GM12873 (cell line): ENCODE measurements at regions not wholly inside any gene's neighbourhood (a gene's known extent, or its start where the extent isn't known, plus 50 kb on each side); places are given as distances from the start of the nearest gene placed in this dataset.

Experiments used
- TF ChIP-seq, protein P1 (sequence below): IDR thresholded peaks from 2 replicates; pipeline ENCODE4 v1.5.1; 2012; ENCODE audit warnings: low read depth, mild to moderate bottlenecking, moderate library complexity, low read length, control low read depth; ENCODE audit not compliant: insufficient read depth; ENCODE audit errors: missing control alignments

DNA sequence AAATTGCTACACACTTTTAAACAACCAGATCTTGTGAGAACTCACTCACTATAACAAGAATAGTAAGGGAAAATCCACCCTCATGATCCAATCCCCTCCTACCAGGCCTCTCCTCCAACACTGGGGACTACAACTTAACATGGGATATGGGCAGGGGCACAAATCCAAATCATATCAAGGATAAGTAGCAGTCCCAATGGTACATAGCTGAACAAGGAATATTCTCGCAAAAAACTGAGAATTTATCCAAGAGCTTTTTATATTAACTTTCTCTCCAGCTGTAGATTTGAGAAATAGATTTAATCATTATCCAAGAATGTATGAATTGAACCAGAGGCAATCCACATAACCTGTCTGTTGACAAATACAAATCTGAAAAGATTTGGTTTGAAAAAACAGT is 185.2 kb downstream of the TMTC3 start:
- TF ChIP-seq, protein P1, sequence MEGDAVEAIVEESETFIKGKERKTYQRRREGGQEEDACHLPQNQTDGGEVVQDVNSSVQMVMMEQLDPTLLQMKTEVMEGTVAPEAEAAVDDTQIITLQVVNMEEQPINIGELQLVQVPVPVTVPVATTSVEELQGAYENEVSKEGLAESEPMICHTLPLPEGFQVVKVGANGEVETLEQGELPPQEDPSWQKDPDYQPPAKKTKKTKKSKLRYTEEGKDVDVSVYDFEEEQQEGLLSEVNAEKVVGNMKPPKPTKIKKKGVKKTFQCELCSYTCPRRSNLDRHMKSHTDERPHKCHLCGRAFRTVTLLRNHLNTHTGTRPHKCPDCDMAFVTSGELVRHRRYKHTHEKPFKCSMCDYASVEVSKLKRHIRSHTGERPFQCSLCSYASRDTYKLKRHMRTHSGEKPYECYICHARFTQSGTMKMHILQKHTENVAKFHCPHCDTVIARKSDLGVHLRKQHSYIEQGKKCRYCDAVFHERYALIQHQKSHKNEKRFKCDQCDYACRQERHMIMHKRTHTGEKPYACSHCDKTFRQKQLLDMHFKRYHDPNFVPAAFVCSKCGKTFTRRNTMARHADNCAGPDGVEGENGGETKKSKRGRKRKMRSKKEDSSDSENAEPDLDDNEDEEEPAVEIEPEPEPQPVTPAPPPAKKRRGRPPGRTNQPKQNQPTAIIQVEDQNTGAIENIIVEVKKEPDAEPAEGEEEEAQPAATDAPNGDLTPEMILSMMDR, result no peak

DNA sequence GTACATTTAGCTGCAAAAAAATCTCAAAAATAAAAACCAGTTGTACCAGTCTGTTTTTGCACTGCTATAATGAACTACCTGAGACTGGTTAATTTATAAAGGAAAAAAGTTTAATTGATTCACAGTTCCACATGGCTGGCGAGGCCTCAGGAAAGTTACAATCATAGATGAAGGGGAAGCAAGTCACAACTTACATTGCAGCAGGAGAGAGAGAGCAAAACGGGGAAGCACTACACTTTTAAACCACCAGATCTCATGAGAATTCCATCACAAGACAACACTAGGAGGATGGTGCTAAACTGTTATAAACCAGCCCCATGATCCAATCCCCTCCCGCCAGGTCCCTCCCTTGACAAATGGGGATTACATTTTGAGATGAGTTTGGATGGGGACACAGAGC is 186.0 kb downstream of the TMTC3 start:
- TF ChIP-seq, protein P1, result no peak

DNA sequence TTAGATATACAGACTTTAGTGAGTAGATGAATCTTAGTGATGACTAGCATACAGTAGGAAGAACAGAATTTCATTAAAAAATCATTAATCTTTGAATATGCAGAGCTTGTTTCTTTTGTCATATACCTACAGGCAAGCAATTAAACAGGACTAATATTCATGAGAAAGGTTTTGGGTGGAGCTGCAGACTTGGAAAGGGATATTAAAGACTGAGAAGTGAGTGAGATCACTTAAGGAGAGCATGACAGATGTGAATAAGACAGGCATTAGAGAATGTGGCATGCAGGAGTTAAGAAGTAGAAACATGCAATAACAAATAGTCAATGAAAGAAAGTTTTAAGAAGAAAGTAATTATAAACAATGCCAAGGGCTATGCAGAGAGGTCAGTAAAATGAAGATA is 187.7 kb downstream of the TMTC3 start:
- TF ChIP-seq, protein P1, result no peak

DNA sequence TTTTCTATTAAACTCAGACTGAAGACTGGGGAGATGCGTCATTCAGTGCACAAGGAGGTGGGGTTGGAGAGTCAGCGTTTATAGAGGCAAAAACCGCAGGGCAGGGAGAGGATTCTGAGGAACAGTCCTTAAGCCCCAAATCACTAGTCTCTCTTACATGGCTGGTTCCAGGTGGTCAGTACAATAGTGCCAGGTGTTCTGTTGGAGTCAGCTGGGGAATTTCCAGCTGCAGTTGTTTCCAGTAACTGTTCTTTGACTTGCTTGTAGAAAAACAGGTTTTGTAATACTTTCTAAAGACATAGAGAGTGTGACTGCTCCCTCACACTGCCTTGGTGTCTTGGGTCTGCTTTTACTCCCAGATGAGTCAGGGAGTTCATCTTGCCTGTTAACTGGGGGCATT is 192.2 kb downstream of the TMTC3 start:
- TF ChIP-seq, protein P1, result no peak

DNA sequence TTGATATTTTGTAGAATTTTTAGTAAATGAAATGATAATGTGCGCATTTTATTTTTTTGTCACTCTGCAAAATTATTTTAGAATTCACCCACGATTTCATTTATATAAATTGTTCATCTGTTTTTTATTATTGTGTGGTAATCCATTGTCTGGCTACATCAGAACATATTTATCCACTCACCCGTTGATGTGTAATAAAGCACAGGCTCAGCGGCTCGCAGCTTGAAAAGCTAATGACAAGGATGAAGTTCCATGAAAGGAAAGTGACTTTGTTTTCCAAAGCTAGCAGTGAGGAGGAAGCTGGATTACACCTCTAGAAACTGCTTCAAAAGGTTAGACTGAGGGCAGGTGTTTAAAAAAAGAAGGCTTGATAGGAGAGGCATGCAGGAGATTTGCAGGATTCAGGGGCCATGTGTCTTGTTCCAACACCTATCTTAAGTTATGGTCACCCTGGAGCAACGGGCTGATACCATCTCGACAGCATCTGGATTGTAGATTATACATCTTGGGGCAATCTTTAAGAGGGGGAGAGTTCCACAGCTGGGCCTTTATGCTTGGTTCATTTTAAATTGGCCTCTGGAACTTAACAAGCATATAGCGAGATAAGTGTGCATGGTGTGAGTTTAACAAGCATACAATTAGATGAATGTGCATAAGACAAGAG is 194.1 kb downstream of the TMTC3 start:
- TF ChIP-seq, protein P1, result no peak

DNA sequence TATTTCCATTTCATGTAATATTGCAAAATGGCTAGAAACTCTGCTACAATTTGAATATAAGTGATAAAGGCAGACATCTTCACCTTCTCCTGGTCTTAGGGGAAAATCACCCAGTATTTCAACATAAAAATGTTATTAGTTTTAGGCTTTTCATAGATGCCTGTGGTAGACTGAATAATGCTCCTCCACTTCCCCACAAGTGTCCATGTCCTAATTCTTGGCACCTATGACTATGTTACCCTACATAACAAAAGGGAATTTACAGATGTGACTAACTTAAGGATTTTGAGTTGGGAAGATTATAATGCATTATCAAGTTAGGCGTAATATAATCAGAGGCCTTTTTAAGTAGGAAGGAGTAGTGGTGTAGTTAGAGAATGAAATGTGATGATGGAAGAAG is 196.4 kb downstream of the TMTC3 start:
- TF ChIP-seq, protein P1, result no peak

DNA sequence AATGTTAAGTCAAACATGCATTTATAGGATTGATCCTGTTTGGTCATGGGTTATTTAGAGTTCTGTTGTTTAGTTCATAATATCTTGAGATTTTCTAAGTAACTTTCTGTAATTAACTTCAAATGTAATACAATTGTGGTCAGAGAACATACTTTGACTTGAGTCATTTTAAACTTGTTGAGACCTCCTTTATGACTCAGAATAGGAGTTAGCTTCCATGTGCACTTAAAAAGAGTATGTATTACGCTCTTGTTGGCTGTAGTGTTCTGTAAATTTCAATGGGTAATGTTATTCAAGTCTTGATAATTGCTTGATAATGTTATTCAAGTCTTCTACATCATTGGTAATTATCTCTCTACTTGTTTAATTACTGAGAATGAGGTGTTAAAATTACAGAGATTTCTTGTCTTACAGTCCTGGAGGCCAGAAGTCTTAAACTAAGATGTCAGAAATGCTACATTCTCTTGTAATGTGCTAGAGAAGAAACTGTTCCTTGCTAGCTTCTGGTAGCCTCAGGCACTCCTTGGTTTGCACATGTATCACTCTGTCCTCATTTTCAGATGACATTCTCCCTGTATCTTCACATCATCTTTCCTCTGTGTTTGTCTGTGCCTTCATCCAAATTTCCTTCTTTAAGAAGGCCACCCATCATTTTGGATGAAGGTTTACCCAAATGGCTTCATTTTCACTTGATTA is 197.3 kb downstream of the TMTC3 start:
- TF ChIP-seq, protein P1, result no peak
